Gastrocnemius medialis (tissue), 4 donors: ENCODE measurements at regions not wholly inside any gene's neighbourhood (a gene's known extent, or its start where the extent isn't known, plus 50 kb on each side); places are given as distances from the start of the nearest gene placed in this dataset.

ENCODE experiments used
- ATAC-seq, 2 donors: fragments of 150-250 bp; one replicate each; pipeline ENCODE4 v1.9.1; 2016
- DNase-seq, 2 donors: peaks; one replicate each; pipeline ENCODE4 v3.0.0-alpha.2; 2019
- H3K27ac ChIP-seq, 4 donors: fragments of 200-600 bp; sonication (generic); 1 replicate in 1 of 4; 2 replicates in 3 of 4; pipeline ENCODE4 v1.5.1; 2016 to 2018; ENCODE audit warnings: mild to moderate bottlenecking in 2 of 4, moderate library complexity in 1 of 4
- H3K27me3 ChIP-seq, 3 donors: fragments of 200-600 bp; sonication (generic) in 2 of 3; 1 replicate in 1 of 3; 2 replicates in 2 of 3; pipeline versions ENCODE4 v1.5.1 to v1.6.0; 2016 to 2019; ENCODE audit warnings: mild to moderate bottlenecking in 1 of 3, moderate library complexity in 1 of 3
- H3K36me3 ChIP-seq, 2 donors: fragments of 200-600 bp; sonication (generic) in 1 of 2; one replicate each; pipeline ENCODE4 v1.5.1; 2017 to 2018
- H3K4me1 ChIP-seq, 2 donors: fragments of 200-600 bp; sonication (generic) in 1 of 2; one replicate each; pipeline ENCODE4 v1.5.1; 2016 to 2017; ENCODE audit warnings: mild to moderate bottlenecking in 2 of 2
- H3K4me3 ChIP-seq, 4 donors: fragments of 200-600 bp; sonication (generic) in 3 of 4; 1 replicate in 1 of 4; 2 replicates in 3 of 4; pipeline ENCODE4 v1.5.1; 2016 to 2019; ENCODE audit warnings: mild to moderate bottlenecking in 2 of 4
- H3K9me3 ChIP-seq, 3 donors: fragments of 200-600 bp; sonication (generic) in 2 of 3; 1 replicate in 1 of 3; 2 replicates in 2 of 3; pipeline ENCODE4 v1.5.1; 2016 to 2019
- POLR2A ChIP-seq, 2 donors: fragments of 450-650 bp; IDR thresholded peaks; one replicate each; pipeline ENCODE4 v1.6.1; 2017; ENCODE audit warnings: antibody characterized with exemption in 2 of 2, mild to moderate bottlenecking in 2 of 2, moderate library complexity in 2 of 2
- in situ Hi-C, 4 donors: fragments of 200-750 bp; cut with MboI; loops; one replicate each; pipeline versions ENCODE4 v1.15.0 to v1.8.0; 2017; ENCODE audit warnings: low sequenced_read_pairs in 4 of 4
- intact Hi-C: fragments of 100-400 bp; cut with DNase I; formaldehyde crosslinking; loops from one replicate; pipeline ENCODE4 v1.15.1; 2023; ENCODE audit warnings: low total_unique reads
- TF ChIP-seq, protein P1 (sequence below), 5 experiments: fragments of 450-650 bp in 3 of 5; fragments of 200-600 bp in 2 of 5; sonication (generic) in 2 of 5; IDR thresholded peaks in 4 of 5; conservative IDR thresholded peaks in 1 of 5; 1 replicate in 4 of 5; 2 replicates in 1 of 5; pipeline ENCODE4 v1.5.1; 2016 to 2019; ENCODE audit warnings: antibody characterized with exemption in 5 of 5, mild to moderate bottlenecking in 3 of 5, moderate library complexity in 3 of 5

DNA sequence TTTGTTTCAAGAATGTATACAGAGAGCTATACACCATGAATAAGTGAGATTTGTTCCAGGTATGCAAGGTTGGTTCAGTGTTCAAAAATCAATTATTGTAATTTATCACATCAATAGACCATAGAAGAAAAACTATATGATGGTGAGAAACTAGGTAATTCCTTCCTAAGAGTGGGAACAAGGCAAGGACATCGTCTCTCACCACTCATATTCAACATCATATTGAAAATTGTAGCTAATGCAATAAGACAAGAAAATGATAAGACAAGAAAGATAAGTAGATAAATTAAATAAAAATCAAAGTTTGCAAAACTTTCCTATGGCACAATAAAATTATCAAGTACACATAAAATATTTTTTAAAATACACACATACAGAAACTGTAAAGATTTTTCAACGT is 385.3 kb upstream of the COBL start:
- no peak for TF ChIP-seq POLR2A (IDR thresholded peaks at IDR 0.05)
- TF ChIP-seq, protein P1, sequence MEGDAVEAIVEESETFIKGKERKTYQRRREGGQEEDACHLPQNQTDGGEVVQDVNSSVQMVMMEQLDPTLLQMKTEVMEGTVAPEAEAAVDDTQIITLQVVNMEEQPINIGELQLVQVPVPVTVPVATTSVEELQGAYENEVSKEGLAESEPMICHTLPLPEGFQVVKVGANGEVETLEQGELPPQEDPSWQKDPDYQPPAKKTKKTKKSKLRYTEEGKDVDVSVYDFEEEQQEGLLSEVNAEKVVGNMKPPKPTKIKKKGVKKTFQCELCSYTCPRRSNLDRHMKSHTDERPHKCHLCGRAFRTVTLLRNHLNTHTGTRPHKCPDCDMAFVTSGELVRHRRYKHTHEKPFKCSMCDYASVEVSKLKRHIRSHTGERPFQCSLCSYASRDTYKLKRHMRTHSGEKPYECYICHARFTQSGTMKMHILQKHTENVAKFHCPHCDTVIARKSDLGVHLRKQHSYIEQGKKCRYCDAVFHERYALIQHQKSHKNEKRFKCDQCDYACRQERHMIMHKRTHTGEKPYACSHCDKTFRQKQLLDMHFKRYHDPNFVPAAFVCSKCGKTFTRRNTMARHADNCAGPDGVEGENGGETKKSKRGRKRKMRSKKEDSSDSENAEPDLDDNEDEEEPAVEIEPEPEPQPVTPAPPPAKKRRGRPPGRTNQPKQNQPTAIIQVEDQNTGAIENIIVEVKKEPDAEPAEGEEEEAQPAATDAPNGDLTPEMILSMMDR (IDR thresholded peaks at IDR 0.05 in 4 of 5, conservative IDR thresholded peaks at IDR 0.05 in 1 of 5): no peak
- intact Hi-C loops: no loop called here
- Histone ChIP-seq H3K27me3 (no peaks in the 10 kb centered on the region), H3K4me1 (no peaks in the 10 kb centered on the region), H3K9me3 (no peaks in the 10 kb centered on the region), H3K4me3 (no peak overlapping the region), H3K36me3 (no peaks in the 10 kb centered on the region), H3K27ac (no peak overlapping the region)
- DNase-seq: no peak
- in situ Hi-C loops: no loop called here
- ATAC-seq: no peak

DNA sequence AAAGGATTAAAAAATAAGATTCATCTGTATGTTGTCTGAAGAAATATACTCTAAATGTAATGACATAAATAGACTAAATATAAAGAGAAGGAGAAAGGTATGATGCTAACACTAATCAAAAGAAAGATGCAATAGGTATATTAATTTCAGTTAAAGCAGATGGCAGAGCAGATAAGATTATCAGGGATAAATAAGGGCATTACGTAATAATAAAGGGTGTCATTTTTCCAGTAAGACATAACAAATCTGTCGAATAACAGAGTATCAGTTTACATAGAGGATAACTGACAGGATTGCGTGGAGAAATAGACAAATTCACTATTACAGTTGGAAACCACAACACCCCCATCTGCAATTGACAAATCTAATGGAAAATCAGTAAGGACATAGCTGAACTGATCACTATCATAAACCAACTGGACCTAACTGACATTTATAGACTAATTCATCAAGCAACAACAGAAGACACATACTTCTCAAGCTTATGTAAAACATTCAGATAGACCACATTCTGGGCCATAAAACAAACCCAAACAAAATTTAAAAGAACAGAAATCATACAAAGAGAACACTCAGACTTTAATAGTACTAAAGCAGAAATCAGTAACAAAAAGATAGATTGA is 384.1 kb upstream of the COBL start:
- ATAC-seq (no peak), DNase-seq (no peak)
- intact Hi-C loops: no loop called here
- Histone ChIP-seq H3K4me1 (no peaks in the 10 kb centered on the region), H3K4me3 (no peak overlapping the region), H3K36me3 (no peaks in the 10 kb centered on the region), H3K27me3 (no peaks in the 10 kb centered on the region), H3K9me3 (no peaks in the 10 kb centered on the region), H3K27ac (no peak overlapping the region)
- no peak for TF ChIP-seq POLR2A (IDR thresholded peaks at IDR 0.05)
- TF ChIP-seq, protein P1 (IDR thresholded peaks at IDR 0.05 in 4 of 5, conservative IDR thresholded peaks at IDR 0.05 in 1 of 5): no peak
- in situ Hi-C loops: no loop called here

DNA sequence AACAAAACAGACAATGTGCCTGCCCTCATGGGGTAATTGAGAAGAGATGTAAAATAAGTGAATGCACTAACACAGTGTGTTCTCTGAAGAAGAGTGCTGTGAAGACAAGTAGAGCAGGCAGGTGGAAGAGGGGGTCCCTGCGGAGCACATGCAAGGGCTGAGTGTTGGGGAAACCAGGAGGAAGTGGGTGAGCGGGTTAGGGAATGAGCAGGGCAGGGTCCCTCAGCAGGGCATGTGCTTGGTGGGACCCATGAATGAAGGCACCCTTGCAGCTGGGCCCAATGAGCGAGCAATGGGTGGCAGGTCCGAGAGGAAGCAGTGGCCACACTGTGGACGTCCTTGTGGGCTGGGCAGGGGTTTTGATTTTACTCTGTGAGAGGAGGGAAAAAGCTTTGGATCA is 376.6 kb upstream of the COBL start:
- Histone ChIP-seq H3K4me3 (no peak overlapping the region), H3K27ac (no peak overlapping the region), H3K4me1 (no peaks in the 10 kb centered on the region), H3K9me3 (no peaks in the 10 kb centered on the region), H3K27me3 (no peaks in the 10 kb centered on the region), H3K36me3 (no peaks in the 10 kb centered on the region)
- intact Hi-C loops: no loop called here
- no peak for DNase-seq
- in situ Hi-C loops: no loop called here
- ATAC-seq: no peak
- TF ChIP-seq, protein P1 (IDR thresholded peaks at IDR 0.05 in 4 of 5, conservative IDR thresholded peaks at IDR 0.05 in 1 of 5): no peak
- TF ChIP-seq POLR2A (IDR thresholded peaks at IDR 0.05): no peak

DNA sequence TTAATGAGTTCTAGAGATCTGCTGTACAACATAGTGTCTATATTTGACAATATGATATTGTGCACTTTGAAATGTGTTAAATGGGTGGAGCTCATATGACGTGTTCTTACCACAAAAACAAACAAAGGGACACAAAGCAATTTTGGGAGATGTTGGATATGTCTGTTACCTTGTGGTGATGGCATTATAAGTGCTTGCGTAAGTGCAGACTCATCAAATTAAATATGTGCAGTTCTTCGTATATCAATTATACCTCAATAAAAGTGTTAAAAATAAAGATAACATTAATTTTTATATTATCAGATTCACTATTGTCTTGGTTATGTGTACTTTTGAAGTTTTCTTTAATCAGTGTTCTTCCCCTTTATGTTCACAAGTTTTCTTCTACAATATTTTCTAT is 372.9 kb upstream of the COBL start:
- no peak overlapping the region for H3K27ac ChIP-seq
- DNase-seq (no peak), ATAC-seq (no peak)
- intact Hi-C loops (no loop called here), in situ Hi-C loops (no loop called here)
- H3K4me3 ChIP-seq: no peak overlapping the region
- no peaks in the 10 kb centered on the region for H3K36me3 ChIP-seq
- H3K9me3 ChIP-seq: no peaks in the 10 kb centered on the region
- no peak for TF ChIP-seq POLR2A (IDR thresholded peaks at IDR 0.05)
- TF ChIP-seq, protein P1 (IDR thresholded peaks at IDR 0.05 in 4 of 5, conservative IDR thresholded peaks at IDR 0.05 in 1 of 5): no peak
- no peaks in the 10 kb centered on the region for H3K27me3 ChIP-seq
- H3K4me1 ChIP-seq: no peaks in the 10 kb centered on the region

DNA sequence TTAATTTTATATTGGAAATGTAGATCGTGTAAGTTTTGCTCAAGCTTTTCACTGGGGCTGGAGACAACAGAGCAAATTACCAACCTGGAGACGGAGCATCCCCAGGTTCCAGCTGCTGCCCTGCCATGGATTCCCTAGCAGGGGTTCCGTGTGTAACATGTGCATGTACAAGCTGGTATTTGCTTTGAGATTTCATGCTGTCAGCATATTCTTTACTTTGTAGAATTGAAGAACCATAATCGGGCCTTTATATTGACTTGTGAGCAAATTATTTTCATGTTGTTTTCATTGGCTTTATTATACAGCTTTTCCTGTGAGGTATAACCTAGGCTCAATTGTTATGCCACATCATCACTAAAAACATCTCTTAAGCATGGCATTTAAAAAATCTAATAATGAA is 369.2 kb upstream of the COBL start:
- Histone ChIP-seq H3K27me3 (no peaks in the 10 kb centered on the region), H3K4me1 (no peaks in the 10 kb centered on the region), H3K9me3 (no peaks in the 10 kb centered on the region), H3K36me3 (no peaks in the 10 kb centered on the region), H3K27ac (no peak overlapping the region), H3K4me3 (no peak overlapping the region)
- ATAC-seq: no peak
- in situ Hi-C loops: no loop called here
- TF ChIP-seq, protein P1 (IDR thresholded peaks at IDR 0.05 in 4 of 5, conservative IDR thresholded peaks at IDR 0.05 in 1 of 5): no peak
- no peak for TF ChIP-seq POLR2A (IDR thresholded peaks at IDR 0.05)
- intact Hi-C loops: no loop called here
- DNase-seq: no peak
